HK-2 (cell line): ENCODE measurements at regions not wholly inside any gene's neighbourhood (a gene's known extent, or its start where the extent isn't known, plus 50 kb on each side); places are given as distances from the start of the nearest gene placed in this dataset.
"Not testable (repeated sequence)": the region's sequence is repeated elsewhere in the genome, so short reads cannot be mapped to it uniquely, and the experiment has no call there.

ENCODE experiments used
- DNase-seq: peaks from one replicate; pipeline ENCODE4 v3.0.0-alpha.2; 2018; ENCODE audit not compliant: unreplicated experiment

DNA sequence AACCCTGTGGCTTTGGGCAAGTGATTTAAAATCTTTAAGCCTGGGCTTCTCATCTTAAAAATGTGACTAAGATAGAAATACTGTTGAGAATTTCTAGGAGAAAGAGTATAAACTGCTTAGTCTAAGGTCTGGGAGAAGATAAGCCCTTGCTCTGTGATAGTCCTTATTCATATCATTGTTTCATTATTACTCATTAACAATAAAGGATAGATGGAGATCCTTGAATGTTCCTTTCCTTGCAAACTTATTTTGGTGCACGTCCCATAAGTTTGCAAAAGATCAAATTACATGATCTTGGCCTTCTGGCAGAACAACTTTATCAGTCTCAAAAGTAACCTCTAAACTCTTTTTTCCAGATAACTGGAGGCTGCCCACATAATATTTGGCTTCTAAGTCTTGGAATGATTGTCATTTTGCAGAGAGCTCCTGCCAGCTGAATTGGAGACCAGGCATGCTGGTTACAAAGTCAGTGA is 138.3 kb downstream of the FAM124B start:
- no peak for DNase-seq

DNA sequence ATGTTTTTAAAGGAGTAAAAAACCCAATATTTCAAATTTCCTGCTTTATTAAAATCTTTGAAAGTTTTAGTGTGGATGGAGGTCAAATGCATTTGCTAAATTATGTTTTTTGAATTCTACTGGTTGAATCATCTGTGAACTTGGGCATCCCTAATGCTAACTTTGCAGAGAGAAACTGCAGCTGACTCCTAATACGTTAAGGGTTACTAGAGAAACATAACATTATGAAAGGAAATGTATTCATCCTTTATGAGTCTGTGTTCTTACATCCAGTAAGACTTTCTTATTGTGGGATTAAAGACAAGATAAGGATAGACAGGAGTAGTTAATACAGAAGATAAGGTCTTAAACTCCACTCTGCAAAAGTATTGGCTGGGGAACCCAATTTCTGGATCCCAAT is 140.6 kb downstream of the FAM124B start:
- no peak for DNase-seq

DNA sequence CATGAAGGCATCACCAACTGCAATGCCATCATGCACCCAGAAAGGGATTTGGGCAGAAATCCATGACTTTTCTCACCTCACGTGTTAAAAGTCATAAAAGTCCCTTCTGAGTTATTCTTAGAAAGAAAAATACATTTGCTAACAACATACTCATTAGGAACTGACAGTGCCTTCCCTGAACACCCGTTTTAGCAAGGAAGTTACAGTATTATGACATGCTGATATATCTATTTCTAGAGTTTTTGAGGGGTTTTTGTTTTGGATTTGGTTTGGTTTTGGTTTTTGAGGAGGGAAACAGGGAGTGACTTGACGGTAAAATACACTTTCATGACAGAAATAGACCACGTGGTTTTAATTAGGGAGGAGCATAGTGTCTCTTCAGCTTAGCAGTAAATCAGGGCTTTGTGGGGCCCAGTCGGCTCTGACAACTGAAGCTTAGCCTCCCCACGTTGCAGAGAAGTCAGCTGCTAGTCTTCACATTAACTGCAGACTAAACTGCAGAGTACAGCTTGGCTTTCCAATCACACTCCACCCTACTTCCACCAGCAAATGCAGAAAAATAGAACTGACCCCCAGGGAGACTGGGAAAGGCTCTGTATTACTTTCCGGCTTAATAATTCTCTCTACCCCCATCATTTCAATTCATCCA is 141.4 kb downstream of the FAM124B start:
- no peak for DNase-seq

DNA sequence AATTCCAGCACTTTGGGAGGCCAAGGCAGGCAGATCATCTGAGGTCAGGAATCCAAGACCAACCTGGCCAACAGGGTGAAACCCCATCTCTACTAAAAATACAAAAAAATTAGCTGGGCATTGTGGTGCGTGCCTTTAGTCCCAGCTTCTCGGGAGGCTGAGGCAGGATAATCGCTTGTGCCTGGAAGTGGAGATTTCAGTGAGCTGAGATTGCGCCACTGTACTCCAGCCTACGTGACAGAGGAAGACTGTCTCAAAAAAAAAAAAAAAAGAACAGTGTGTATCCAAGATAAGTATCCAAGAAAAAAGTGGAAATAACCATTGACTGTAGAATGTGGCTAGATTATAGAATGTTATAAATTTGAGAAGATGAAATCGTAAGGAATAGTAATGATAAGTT is 142.1 kb downstream of the FAM124B start:
- no peak for DNase-seq

DNA sequence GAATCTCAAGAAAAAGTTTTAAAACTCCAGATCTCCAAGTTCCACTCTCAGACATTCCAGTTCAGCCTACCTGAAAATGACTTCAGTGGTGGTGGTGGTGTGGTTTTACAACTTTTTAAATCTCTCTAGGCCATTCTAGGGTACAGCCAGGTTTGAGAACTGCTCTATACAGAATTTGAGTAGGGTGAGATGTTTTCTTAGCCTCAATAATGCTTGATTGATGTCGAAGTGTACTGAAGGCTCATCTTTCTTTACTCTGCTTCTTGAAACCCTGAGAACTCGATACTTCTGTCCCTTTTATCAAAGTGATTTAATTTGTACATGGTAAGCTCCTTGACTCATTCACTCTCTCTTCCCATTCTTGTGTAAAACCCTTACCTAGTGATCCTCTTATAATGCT is 143.8 kb downstream of the FAM124B start:
- DNase-seq, result no peak

DNA sequence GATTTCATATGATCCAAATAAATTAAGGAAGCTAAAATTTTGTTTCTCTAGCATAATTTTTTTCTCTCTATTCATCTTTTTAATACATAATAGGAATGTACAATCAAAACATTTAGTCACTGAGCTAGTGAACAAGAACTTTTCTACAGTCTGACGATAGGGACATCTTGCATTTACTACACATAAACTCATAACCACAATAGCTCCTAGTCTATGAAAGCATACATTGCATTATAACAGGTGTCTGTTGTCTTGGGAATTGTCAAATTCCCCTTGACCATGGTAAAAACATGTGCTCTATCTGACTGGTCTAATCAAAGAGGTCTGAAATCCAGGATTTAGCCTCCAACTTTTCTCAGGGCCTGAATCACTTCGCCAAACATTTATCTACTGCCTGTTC is 144.8 kb downstream of the FAM124B start:
- DNase-seq, result no peak

DNA sequence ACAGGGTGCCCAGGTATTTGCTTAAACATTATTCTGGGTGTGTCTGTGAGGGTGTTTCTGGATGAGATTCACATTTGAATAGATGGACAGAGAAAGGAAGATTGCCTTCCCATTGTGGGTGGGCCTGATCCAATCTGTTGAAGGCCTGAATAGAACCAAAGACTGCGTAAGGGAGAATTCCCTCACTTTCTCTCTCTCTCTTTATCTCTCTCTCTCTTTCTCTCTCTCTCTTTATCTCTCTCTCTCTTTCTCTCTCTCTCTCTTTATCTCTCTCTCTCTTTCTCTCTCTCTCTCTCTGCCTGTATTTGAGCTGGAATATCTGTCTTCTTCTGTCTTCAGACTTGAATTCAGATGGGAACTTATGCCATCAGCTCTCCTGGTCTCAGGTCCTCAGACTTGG is 148.4 kb downstream of the FAM124B start:
- DNase-seq, result no peak

DNA sequence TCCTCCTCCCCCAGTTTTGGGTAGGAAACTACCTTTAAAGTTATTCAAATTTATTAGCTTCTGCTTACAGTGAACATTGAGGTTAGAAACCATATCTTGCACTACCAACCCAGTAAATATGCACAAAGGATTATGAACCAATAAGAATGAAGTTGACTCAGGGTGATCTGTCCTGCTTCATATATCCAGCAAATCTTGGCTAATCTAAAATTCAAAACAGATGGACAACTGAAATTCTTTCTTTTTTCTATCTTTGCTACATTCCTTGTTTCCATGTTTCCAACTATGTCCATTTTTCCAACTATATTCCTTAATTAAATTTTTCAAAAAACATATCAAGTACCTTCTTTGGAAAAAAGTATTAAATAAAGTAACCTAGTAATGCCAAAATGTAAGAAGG is 149.3 kb downstream of the FAM124B start:
- DNase-seq, result no peak

DNA sequence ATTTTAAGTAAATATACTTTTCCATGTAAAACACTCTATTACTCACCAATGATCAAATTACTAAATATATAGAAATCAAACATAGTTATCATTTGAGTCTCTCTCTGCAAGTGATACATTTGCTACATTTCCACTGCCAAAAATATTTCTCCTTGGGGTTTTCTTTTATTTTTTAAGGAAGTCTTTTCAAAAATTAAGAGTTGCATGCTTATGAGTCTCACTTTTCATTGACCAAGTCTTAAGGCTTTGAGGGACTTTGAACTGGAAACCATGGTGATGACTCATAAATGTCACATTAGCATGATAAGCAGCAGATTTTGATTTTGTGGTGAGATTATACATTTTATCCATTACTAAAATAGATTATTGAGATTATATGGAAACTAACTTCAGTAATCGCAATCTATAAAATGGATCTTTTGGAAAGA is 152.9 kb downstream of the FAM124B start:
- no peak for DNase-seq

DNA sequence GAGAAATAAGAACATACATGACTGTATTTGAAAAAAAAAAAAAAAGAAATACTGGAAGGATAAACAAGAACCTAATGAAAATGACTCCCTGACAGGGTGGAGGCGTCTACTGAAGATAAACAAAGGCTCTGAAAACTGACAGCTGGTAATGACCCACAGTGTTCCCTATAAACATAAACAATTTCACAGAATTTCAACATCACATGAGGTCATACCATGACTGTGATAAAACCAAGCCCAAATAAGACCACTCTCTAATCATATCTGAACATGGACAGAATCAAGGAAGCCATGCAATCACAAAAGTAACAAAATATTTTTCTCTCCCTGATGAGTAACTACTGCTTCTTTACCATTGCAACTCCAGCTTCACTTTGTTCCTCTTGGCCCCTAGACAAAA is 159.3 kb downstream of the FAM124B start:
- no peak for DNase-seq

DNA sequence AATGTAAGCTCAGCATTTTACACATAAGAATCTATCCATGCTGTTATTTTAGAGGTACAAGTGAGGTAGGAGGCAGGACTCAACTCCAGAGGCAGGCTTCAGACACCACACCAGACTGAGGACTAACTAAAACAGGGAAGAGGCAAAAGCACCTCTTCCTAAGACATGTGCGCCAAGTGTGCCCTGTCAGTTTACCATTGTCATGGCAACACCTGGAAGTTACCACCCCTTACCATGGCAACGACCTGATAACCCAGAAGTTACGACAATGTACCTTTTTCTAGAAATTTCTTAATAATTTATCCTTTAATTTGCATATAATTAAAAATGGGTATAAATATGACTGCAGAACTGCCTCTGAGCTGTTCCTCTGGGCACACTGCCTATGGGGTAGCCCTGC is 160.1 kb downstream of the FAM124B start:
- no peak for DNase-seq

DNA sequence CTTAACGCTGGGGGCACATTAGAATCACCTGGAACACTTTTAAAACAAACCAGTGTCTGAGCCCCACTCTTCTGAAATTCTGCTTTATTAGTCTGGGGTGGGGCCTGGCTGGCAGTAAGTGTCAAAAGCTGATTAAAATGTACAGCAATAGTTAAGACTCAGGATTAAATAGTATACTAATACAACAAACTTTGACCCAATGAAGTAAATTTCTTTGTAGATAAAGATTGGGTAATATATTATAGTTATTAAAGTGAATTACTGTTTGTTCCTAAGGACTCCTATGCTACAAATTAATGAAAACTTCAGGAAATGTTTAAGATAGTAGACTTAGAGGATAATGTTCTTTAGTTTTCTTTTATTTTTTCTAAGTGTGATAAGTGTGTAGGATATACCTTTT is 160.9 kb downstream of the FAM124B start:
- DNase-seq, result no peak

DNA sequence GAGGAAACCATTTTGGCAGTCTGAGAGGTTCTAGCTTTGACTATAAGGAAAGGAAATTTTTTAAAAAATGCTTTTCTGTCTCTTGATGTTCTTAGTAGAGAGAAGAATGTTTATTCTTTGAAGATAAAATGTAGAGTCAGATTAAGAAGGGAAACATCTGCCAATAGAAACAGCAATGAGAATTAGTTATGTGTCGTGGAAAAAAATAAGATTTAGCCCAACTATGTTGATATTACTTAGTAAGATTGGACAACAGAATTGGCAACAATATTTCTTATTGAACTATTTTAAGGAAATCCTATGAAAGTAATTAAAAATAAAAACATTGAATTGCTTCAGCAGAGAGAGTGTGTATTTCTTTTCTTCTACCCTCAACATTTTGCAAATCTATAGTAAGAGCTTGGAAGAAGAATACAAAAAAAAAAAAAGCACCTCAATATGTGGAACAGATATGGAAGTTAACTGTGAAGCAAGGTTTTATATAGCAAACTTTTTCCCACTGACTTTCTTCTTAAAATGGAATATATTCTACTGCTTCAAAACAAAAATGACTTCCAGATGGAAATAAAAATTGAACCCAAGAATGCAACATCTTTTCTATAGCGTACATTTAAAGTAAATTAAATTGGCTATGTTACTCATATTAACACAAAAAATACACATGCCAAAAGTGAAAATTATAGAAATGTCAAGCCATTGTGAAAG is 177.9 kb downstream of the FAM124B start:
- no peak for DNase-seq

DNA sequence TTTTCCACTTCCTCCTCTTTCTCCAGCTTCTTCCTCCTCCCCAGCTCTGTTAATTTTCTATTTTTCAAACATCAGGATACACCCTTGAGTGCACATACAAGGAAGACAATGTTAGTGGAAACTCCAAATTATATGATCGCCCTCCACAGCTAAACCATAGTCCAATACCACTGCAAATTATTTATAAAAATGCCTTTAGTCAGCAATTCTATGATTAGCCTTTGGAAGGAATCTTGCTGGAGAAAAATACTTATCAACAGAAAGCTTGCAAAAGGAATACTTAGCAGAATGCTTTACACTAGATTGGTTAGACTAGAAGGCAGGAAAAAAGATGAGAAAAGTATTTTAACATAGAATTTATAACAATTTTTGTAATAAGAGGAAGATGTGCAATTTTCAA is 178.9 kb downstream of the FAM124B start:
- DNase-seq, result no peak

DNA sequence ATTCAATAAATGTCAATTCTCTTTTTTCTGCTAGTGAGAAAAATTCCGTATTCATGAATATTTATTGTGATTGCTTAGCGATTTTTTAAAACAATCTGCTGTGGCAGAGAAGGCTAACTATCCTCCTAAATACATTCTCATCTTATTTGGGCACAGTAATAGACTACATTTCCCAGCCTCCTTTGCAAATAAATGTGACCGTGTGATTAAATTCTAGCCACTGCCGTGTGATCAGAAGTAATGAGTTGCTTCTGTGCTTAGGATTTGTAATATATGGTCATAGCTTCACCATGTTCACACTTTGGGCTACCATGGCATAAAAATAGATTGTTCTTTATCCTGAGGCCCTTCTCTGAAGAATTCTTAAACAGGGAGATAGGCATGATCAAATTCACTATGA is 179.6 kb downstream of the FAM124B start:
- DNase-seq, result no peak

DNA sequence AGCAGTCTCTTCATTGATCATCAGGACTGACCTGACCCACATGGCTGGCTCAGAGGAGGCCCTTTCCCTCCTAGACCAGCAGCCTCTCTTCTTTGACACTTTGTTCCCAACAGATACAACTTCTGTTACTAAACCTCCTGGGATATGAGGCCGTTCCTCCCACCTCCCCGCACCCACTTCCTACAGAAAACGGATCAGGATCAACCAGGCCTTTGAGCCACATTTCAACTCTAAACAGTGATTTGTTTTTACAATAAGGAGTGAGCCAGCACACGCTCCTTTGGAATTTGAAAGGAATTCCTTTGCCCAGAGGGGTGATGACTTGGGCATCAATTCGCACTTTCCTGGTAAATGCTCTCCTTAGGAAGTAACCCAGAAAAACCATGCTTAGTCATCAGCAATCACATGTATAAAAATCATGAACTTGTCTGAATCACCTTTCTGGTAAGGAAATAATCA is 180.4 kb downstream of the FAM124B start:
- peak; percentile 72 for DNase-seq

DNA sequence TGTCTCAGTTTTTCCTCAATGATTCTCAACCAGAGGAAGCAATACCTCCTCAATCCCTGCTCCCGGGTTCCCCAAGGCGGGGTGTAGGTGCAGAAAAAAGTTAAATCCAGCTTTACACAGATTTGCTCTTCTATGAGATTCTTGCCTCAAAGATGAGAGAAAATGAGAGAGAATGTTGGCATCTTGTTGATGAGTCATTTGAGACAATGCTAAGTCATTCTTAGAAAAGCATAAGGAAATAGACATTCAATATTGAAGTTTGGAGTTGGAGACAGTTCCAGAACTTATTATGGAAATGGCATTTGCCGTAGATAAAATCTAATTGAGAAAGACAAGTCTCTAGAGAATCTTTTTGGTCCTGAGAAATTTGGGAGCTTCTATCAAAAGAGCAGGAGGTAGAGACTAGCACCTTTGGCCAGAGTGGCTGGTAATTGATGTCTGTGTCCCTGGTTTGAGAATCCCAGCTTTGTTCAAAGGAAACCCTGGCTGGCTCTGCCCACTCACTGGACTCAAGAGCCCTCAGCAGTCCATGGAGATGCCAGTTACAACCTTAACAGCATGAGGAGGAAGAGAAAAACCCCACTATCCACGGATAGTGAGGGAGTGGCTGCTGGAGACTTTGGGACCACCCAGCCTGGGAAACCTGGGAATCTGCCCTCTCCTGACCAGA is 181.2 kb downstream of the FAM124B start:
- DNase-seq, result peak; percentile 25

DNA sequence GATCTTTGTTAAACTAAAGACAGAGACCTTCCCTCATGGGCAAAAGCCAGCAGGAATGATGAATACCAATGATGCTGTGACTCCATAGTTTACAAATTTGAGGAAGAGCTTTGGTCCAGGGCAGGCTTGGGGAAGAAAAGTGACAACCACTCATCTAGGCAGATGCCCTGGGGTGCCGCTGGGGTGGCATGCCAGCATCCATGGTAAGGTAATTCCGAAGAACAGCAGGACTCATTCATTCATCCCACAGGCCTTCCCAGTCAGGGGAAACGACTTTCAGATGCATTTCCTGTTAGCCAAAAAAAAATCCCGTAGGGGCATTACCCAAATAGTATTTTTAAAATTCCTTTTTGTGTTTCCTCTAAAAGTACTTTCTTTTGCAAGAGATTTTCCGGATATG is 180.7 kb upstream of the SERPINE2 start:
- no peak for DNase-seq

DNA sequence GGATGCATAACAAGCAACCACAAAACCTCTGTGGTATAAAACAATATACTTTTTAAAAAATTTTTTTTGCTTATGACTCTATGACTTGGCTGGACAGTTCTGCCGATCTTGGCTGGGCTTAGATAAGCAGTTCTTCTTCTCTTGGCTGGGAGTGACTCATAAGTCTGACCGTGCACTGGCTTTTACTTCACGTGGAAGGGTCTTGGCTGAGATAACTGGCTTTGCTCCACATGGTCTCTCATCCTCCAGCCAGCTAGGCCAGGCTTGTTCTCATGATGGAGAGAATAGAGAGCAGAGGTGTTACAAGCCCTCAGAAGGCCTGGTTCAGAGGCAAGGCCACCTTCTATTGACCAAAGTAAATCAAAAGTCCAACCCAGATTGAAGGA is 178.9 kb upstream of the SERPINE2 start:
- no peak for DNase-seq

DNA sequence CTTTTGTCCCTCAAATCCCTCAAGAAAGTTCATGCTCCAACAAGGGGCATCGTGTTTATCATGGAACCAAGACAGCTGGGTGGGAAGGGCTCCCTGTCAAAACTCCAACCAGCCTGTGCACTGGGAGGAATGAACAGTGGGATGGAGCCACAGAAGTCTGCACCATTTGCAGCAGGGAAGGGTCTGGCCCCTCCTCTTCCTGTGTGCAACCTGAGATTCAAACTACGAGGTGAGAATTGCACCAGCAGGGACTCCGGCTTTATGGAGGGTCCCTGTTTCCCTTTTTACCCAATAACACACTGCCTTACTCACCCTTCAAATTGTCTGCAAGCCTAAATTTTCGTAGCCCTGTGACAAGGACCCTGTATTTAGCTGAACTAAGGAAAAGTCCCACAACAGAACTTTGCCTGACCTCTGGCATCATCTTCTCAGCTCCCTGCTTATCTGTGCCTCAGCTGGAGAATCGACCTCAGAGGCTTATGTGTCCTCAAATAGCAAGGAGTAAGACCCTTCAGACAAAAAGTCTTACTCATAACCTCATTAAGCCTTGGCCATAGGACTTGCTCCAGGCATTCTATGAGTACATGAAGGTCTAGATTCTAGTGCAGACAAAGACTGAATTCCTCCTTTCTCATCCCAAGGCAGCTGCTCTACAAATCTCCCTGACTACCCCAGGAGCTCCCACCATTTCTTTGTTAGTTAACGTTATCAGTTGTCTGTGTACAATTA is 178.3 kb upstream of the SERPINE2 start:
- no peak for DNase-seq

DNA sequence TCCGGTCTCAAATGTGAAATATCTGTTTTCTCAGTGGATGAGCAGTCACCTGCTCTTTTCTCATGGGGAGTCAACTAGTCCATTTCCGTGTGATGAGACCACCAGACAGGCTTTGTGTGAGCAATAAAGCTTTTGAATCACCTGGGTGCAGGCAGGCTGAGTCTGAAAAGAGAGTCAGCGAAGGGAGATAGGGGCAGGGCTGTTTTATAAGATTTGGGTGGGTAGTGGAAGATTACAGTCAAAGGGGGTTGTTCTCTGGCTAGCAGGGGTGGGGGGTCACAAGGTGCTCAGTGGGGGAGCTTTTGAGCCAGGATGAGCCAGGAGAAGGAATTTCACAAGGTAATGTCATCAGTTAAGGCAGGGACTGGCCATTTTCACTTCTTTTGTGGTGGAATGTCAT is 176.5 kb upstream of the SERPINE2 start:
- not testable (repeated sequence) for DNase-seq

DNA sequence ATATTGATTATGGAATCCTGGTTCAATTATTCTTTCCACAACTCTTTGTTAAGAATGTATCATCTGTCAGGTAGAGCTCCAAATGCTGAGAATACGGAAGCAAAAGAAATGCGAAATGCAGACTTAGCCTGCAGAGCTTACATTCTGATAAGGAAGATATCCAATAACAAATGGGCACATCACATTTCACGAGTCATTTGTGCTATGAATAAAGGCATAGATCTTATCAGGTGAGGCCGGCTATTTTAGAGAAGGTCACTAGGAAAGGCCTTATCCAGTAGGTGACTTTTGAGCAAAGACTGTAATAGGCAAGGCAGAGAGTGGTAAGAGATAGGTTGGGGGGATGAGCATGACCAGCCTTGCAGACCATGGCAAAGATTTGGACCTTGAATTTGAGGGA is 174.3 kb upstream of the SERPINE2 start:
- DNase-seq, result no peak
